ENCODE measurements at regions not wholly inside any gene's neighbourhood (a gene's known extent, or its start where the extent isn't known, plus 50 kb on each side); places are given as distances from the start of the nearest gene placed in this dataset.
A peak's percentile ranks its signal among the peaks of the same experiment; 100 is the strongest.

DNA sequence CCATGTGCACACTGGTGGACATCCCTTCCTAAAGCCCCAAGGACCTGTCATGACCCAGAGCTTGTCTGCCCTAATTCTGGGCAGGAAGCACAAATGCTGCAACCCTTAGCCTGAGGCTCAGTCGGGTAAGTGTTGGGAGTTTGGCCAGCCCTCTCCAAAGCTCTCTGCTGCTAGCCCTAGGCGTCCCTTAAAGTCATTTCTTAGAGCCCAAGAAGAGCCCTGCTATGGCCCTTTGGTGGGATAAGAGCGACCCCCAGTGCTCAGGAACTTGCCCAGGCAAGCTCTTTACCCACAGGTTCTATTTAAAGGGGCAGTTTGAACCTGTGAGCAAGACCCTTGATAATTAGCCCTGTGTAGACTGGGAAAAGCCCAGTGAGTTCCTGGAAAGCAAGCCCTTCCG lies 356.8 kb downstream of the RRAGC start:
- TF ChIP-seq RAD21 (conservative IDR thresholded peaks at IDR 0.05) (peak; percentile 31), EZH2 (IDR thresholded peaks at IDR 0.05; ENCODE audit: borderline replicate concordance, insufficient read depth, low read length, poor library complexity, severe bottlenecking) (no peak)
- TF ChIP-seq, protein P1, sequence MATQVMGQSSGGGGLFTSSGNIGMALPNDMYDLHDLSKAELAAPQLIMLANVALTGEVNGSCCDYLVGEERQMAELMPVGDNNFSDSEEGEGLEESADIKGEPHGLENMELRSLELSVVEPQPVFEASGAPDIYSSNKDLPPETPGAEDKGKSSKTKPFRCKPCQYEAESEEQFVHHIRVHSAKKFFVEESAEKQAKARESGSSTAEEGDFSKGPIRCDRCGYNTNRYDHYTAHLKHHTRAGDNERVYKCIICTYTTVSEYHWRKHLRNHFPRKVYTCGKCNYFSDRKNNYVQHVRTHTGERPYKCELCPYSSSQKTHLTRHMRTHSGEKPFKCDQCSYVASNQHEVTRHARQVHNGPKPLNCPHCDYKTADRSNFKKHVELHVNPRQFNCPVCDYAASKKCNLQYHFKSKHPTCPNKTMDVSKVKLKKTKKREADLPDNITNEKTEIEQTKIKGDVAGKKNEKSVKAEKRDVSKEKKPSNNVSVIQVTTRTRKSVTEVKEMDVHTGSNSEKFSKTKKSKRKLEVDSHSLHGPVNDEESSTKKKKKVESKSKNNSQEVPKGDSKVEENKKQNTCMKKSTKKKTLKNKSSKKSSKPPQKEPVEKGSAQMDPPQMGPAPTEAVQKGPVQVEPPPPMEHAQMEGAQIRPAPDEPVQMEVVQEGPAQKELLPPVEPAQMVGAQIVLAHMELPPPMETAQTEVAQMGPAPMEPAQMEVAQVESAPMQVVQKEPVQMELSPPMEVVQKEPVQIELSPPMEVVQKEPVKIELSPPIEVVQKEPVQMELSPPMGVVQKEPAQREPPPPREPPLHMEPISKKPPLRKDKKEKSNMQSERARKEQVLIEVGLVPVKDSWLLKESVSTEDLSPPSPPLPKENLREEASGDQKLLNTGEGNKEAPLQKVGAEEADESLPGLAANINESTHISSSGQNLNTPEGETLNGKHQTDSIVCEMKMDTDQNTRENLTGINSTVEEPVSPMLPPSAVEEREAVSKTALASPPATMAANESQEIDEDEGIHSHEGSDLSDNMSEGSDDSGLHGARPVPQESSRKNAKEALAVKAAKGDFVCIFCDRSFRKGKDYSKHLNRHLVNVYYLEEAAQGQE (IDR thresholded peaks at IDR 0.05; ENCODE audit: borderline replicate concordance): no peak

Data from neural cell (in vitro differentiated cells).